RWPE2 (cell line): ENCODE measurements at regions not wholly inside any gene's neighbourhood (a gene's known extent, or its start where the extent isn't known, plus 50 kb on each side); places are given as distances from the start of the nearest gene placed in this dataset.

ENCODE experiments used
- ATAC-seq: fragments of 200-7000 bp; cut with Tn5 transposase; 3 replicates; pipeline ENCODE4 v1.9.1; 2021; ENCODE audit warnings: low read depth
- DNase-seq: peaks from one replicate; pipeline ENCODE4 v3.0.0-alpha.2; 2020; ENCODE audit warnings: low spot score
- H3K27ac ChIP-seq: fragments of 450-650 bp; 2 replicates; pipeline ENCODE4 v1.5.1; 2017; ENCODE audit warnings: mild to moderate bottlenecking; ENCODE audit not compliant: poor library complexity, severe bottlenecking
- H3K27me3 ChIP-seq: fragments of 250-450 bp; sonication (Bioruptor Pico); 2 replicates; pipeline ENCODE4 v1.5.1; 2021; ENCODE audit warnings: mild to moderate bottlenecking, moderate library complexity; ENCODE audit not compliant: insufficient read depth, poor library complexity, severe bottlenecking
- H3K36me3 ChIP-seq: fragments of 250-450 bp; sonication (Bioruptor Pico); 2 replicates; pipeline ENCODE4 v1.5.1; 2020; ENCODE audit warnings: low read depth, mild to moderate bottlenecking, moderate library complexity
- H3K4me1 ChIP-seq: fragments of 250-450 bp; sonication (Bioruptor Pico); 2 replicates; pipeline ENCODE4 v1.5.1; 2021; ENCODE audit warnings: mild to moderate bottlenecking, moderate library complexity; ENCODE audit not compliant: insufficient read depth, poor library complexity, severe bottlenecking
- H3K4me3 ChIP-seq: fragments of 250-450 bp; sonication (Bioruptor Pico); 2 replicates; pipeline ENCODE4 v1.5.1; 2021; ENCODE audit warnings: mild to moderate bottlenecking, moderate library complexity; ENCODE audit not compliant: severe bottlenecking
- H3K9me3 ChIP-seq: fragments of 250-450 bp; sonication (Bioruptor Pico); 2 replicates; pipeline ENCODE4 v1.5.1; 2021; ENCODE audit warnings: mild to moderate bottlenecking, moderate library complexity; ENCODE audit not compliant: severe bottlenecking
- CTCF ChIP-seq: fragments of 450-650 bp; IDR thresholded peaks from one replicate; pipeline ENCODE4 v1.5.1; 2017; ENCODE audit warnings: mild to moderate bottlenecking, moderate library complexity; ENCODE audit not compliant: poor library complexity, severe bottlenecking

- Histone ChIP-seq H3K27me3 (no peaks in the 10 kb centered on the region), H3K36me3 (no peaks in the 10 kb centered on the region), H3K27ac (no peak overlapping the region), H3K4me3 (no peak overlapping the region), H3K4me1 (no peaks in the 10 kb centered on the region), H3K9me3 (no peaks in the 10 kb centered on the region)
- ATAC-seq (no peak), DNase-seq (no peak)
- TF ChIP-seq CTCF = no peak
Observed at GRCh38 chr5:155969537-155969936, 357.4 kb upstream of the SGCD start.

GRCh38 chr5:155974369-155974768 lies 352.6 kb upstream of the SGCD start:
- no peak for ATAC-seq

GRCh38 chr5:155978850-155979249 lies 348.1 kb upstream of the SGCD start:
- ATAC-seq (no peak), DNase-seq (no peak)
- H3K36me3 ChIP-seq = no peaks in the 10 kb centered on the region
- no peak for TF ChIP-seq CTCF
- H3K4me1 ChIP-seq = no peaks in the 10 kb centered on the region
- no peaks in the 10 kb centered on the region for H3K27me3 ChIP-seq
- H3K4me3 ChIP-seq = no peak overlapping the region
- no peak overlapping the region for H3K27ac ChIP-seq
- peaks cover 2% of the 10 kb centered on the region for H3K9me3 ChIP-seq

More at GRCh38 chr5:155974369-155974768, 352.6 kb upstream of the SGCD start:
- Histone ChIP-seq H3K27me3 (no peaks in the 10 kb centered on the region), H3K36me3 (no peaks in the 10 kb centered on the region), H3K4me1 (no peaks in the 10 kb centered on the region), H3K27ac (no peak overlapping the region), H3K4me3 (no peak overlapping the region), H3K9me3 (peaks cover 2% of the 10 kb centered on the region)
- TF ChIP-seq CTCF = no peak
- no peak for DNase-seq

GRCh38 chr5:155982354-155982753 lies 344.6 kb upstream of the SGCD start:
- Histone ChIP-seq H3K4me3 (no peak overlapping the region), H3K4me1 (no peaks in the 10 kb centered on the region), H3K36me3 (no peaks in the 10 kb centered on the region), H3K27ac (no peak overlapping the region), H3K27me3 (no peaks in the 10 kb centered on the region), H3K9me3 (peaks cover 2% of the 10 kb centered on the region)
- no peak for DNase-seq
- no peak for ATAC-seq
- TF ChIP-seq CTCF = no peak

GRCh38 chr5:155983954-155984353 lies 343.0 kb upstream of the SGCD start:
- H3K27ac ChIP-seq = no peak overlapping the region
- no peak overlapping the region for H3K4me3 ChIP-seq
- ATAC-seq (peak; percentile 38; the same call in 2 of the 3 replicates), DNase-seq (no peak)
- H3K27me3 ChIP-seq = no peaks in the 10 kb centered on the region
- no peak for TF ChIP-seq CTCF
- no peaks in the 10 kb centered on the region for H3K4me1 ChIP-seq
- H3K9me3 ChIP-seq = no peaks in the 10 kb centered on the region
- no peaks in the 10 kb centered on the region for H3K36me3 ChIP-seq
